OCI-LY7 (cell line): ENCODE measurements at regions not wholly inside any gene's neighbourhood (a gene's known extent, or its start where the extent isn't known, plus 50 kb on each side); places are given as distances from the start of the nearest gene placed in this dataset.

ENCODE experiments used
- BruUV-seq: library from RNA; stranded (reverse); fragments of 400-500 nt; replicated peaks from 2 replicates; lab custom pipeline; 2021; lab: Mats Ljungman, UMichigan
- CTCF ChIA-PET: fragments of 300-600 bp; sonication (Branson Sonifier 250); formaldehyde crosslinking; loops from one replicate; lab custom pipeline; 2022; ENCODE audit warnings: antibody characterized with exemption; ENCODE audit not compliant: unreplicated experiment; lab: Charles Lee
- POLR2A ChIA-PET: fragments of 300-600 bp; sonication (Branson Sonifier 250); formaldehyde crosslinking; loops from one replicate; lab custom pipeline; 2022; ENCODE audit warnings: antibody characterized with exemption; lab: Charles Lee
- DNase-seq: peaks from one replicate; pipeline ENCODE4 v3.0.0-alpha.2; 2015; ENCODE audit warnings: low spot score
- H2AFZ ChIP-seq: fragments of 200-600 bp; sonication (generic), shearing (Covaris generic); 2 replicates; pipeline ENCODE4 v1.6.1; 2014; ENCODE audit warnings: mild to moderate bottlenecking, antibody characterized with exemption, low read length, moderate library complexity
- H3K27ac ChIP-seq: fragments of 200-600 bp; sonication (generic); 2 replicates; pipeline ENCODE4 v1.5.1; 2014; ENCODE audit warnings: mixed run types, low read depth, mild to moderate bottlenecking, moderate library complexity, low read length, inconsistent platforms; ENCODE audit not compliant: poor library complexity, severe bottlenecking
- H3K36me3 ChIP-seq: fragments of 200-600 bp; sonication (generic); 2 replicates; pipeline ENCODE4 v1.6.1; 2014; ENCODE audit warnings: mild to moderate bottlenecking, antibody characterized with exemption, low read length, moderate library complexity, mixed read lengths; ENCODE audit not compliant: insufficient read depth
- H3K4me1 ChIP-seq: fragments of 200-600 bp; sonication (generic); 2 replicates; pipeline ENCODE4 v1.5.1; 2014; ENCODE audit warnings: mild to moderate bottlenecking, low read length; ENCODE audit not compliant: insufficient read depth, poor library complexity, severe bottlenecking
- H3K4me2 ChIP-seq: fragments of 200-600 bp; sonication (generic); 2 replicates; pipeline ENCODE4 v1.6.1; 2014; ENCODE audit warnings: mild to moderate bottlenecking, low read length
- H3K4me3 ChIP-seq: fragments of 200-600 bp; sonication (generic); 2 replicates; pipeline ENCODE4 v1.5.1; 2014; ENCODE audit warnings: mild to moderate bottlenecking, low read depth, low read length; ENCODE audit not compliant: poor library complexity, severe bottlenecking
- H3K79me2 ChIP-seq: fragments of 200-600 bp; sonication (generic); 2 replicates; pipeline ENCODE4 v1.6.1; 2016; ENCODE audit warnings: low read depth, mild to moderate bottlenecking, low read length, moderate library complexity, mixed read lengths; ENCODE audit not compliant: insufficient read depth
- H3K9me2 ChIP-seq: fragments of 200-600 bp; sonication (generic); 2 replicates; pipeline ENCODE4 v1.6.1; 2016; ENCODE audit warnings: mild to moderate bottlenecking, low read length, mixed read lengths; ENCODE audit not compliant: insufficient read depth
- H3K9me3 ChIP-seq: fragments of 200-600 bp; sonication (generic); 2 replicates; pipeline ENCODE4 v1.6.1; 2014; ENCODE audit warnings: mild to moderate bottlenecking, mixed run types, low read length, mixed read lengths
- H4K20me1 ChIP-seq: fragments of 200-600 bp; sonication (generic); 2 replicates; pipeline ENCODE4 v1.6.1; 2014; ENCODE audit warnings: mild to moderate bottlenecking, antibody characterized with exemption, low read length, moderate library complexity, mixed read lengths; ENCODE audit not compliant: insufficient read depth
- EZH2phosphoT487 ChIP-seq: fragments of 200-600 bp; sonication (generic); IDR thresholded peaks from 2 replicates; pipeline ENCODE4 v1.6.1; 2018; ENCODE audit warnings: low read depth, borderline replicate concordance, mild to moderate bottlenecking, mixed run types, antibody characterized with exemption, low read length, moderate library complexity, mixed read lengths
- intact Hi-C: fragments of 100-400 bp; cut with micrococcal nuclease; formaldehyde crosslinking; loops from one replicate; pipeline ENCODE4 v1.10.0; 2022; ENCODE audit not compliant: unreplicated experiment
- TF ChIP-seq, protein P1 (sequence below): fragments of 200-600 bp; sonication (generic); conservative IDR thresholded peaks from 2 replicates; pipeline ENCODE4 v1.5.1; 2014; ENCODE audit warnings: mild to moderate bottlenecking, antibody characterized with exemption, low read length, moderate library complexity, mixed read lengths

DNA sequence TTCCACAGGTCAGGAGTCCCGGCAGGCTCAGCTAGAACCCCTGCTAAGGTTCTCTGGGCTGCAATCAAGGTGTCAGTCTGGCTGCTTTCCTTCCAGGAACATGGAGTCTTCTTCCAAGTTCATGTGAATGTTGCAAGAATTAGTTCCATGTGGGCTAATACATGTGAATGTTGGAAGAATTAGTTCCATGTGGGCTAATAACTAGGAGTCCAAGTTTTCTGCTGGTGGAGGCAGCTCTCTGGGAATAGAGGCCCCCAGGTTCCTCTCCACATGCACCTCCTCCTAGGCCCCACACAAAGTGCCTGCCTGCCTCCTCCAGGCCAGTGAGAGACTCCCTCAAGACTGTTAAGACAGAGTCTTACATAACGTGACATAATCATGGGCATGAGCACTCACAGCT is 140.8 kb upstream of the SLC35G4 start:
- no peaks in the 10 kb centered on the region for H4K20me1 ChIP-seq
- no peaks in the 10 kb centered on the region for H3K79me2 ChIP-seq
- H3K36me3 ChIP-seq = no peaks in the 10 kb centered on the region
- ChIA-PET CTCF (no interaction called here), POLR2A (no interaction called here)
- no peak for DNase-seq
- intact Hi-C loops = no loop called here
- H3K4me3 ChIP-seq = no peak overlapping the region
- no peaks in the 10 kb centered on the region for H3K4me1 ChIP-seq
- no peaks in the 10 kb centered on the region; the same call in 1 of the 2 replicates for H3K9me2 ChIP-seq
- no peak overlapping the region for H3K27ac ChIP-seq
- no TSS peak for BruUV-seq
- no peak overlapping the region for H3K4me2 ChIP-seq
- no peak for TF ChIP-seq EZH2phosphoT487
- TF ChIP-seq, protein P1, sequence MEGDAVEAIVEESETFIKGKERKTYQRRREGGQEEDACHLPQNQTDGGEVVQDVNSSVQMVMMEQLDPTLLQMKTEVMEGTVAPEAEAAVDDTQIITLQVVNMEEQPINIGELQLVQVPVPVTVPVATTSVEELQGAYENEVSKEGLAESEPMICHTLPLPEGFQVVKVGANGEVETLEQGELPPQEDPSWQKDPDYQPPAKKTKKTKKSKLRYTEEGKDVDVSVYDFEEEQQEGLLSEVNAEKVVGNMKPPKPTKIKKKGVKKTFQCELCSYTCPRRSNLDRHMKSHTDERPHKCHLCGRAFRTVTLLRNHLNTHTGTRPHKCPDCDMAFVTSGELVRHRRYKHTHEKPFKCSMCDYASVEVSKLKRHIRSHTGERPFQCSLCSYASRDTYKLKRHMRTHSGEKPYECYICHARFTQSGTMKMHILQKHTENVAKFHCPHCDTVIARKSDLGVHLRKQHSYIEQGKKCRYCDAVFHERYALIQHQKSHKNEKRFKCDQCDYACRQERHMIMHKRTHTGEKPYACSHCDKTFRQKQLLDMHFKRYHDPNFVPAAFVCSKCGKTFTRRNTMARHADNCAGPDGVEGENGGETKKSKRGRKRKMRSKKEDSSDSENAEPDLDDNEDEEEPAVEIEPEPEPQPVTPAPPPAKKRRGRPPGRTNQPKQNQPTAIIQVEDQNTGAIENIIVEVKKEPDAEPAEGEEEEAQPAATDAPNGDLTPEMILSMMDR = no peak
- no peak overlapping the region for H2AFZ ChIP-seq
- H3K9me3 ChIP-seq = no peaks in the 10 kb centered on the region

DNA sequence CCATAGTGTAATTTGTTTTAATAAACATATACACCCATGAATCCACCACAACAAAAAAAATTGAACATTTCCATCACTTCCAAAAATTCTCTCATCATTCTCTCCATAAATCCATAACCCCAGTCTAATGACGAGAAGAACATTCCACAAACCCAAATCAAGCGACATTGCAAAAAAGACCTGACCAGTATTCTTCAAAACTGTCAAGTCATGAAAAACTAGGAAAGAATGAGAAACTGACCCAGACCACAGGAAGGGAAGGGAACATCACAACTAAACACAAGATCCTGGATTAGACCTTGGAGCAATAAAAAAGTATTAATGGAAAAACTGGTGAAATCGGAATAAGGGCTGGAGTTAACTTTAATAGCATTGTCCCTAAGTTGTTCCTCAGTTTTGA is 141.3 kb upstream of the SLC35G4 start:
- TF ChIP-seq EZH2phosphoT487 = no peak
- TF ChIP-seq, protein P1 = no peak
- no peak for DNase-seq
- Histone ChIP-seq H3K4me3 (no peak overlapping the region), H3K36me3 (no peaks in the 10 kb centered on the region), H2AFZ (no peak overlapping the region), H3K9me2 (no peaks in the 10 kb centered on the region; the same call in 1 of the 2 replicates), H3K4me2 (no peak overlapping the region), H3K9me3 (no peaks in the 10 kb centered on the region), H4K20me1 (no peaks in the 10 kb centered on the region), H3K4me1 (no peaks in the 10 kb centered on the region), H3K79me2 (no peaks in the 10 kb centered on the region), H3K27ac (no peak overlapping the region)
- ChIA-PET POLR2A (no interaction called here), CTCF (no interaction called here)
- BruUV-seq = no TSS peak
- intact Hi-C loops = no loop called here

DNA sequence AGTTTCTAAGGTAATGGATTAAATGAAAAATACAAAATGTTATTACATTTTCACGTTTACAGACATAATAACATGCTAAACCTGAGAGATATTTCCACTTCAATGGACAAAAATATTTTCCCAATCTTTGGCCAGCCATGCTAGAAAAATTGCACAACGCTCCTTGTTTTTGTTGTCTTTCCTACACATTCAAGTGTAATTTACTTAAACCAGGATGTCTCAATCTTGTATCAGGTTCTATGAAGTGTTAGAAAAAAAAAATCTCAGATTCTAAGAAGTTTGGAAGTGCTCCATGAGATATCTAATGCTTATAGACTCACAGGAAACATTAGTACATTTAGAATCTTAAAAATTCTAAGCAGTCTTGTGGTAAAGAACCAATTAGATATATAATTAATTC is 141.8 kb upstream of the SLC35G4 start:
- H3K4me2 ChIP-seq = no peak overlapping the region
- ChIA-PET CTCF (no interaction called here), POLR2A (no interaction called here)
- H4K20me1 ChIP-seq = no peaks in the 10 kb centered on the region
- BruUV-seq = no TSS peak
- no peaks in the 10 kb centered on the region for H3K79me2 ChIP-seq
- no peaks in the 10 kb centered on the region; the same call in 1 of the 2 replicates for H3K9me2 ChIP-seq
- intact Hi-C loops = no loop called here
- no peaks in the 10 kb centered on the region for H3K36me3 ChIP-seq
- H3K27ac ChIP-seq = no peak overlapping the region
- no peaks in the 10 kb centered on the region for H3K4me1 ChIP-seq
- TF ChIP-seq, protein P1 = no peak
- DNase-seq = no peak
- H3K9me3 ChIP-seq = no peaks in the 10 kb centered on the region
- no peak overlapping the region for H2AFZ ChIP-seq
- H3K4me3 ChIP-seq = no peak overlapping the region
